CD14-positive monocyte (primary cell): ENCODE measurements at regions not wholly inside any gene's neighbourhood (a gene's known extent, or its start where the extent isn't known, plus 50 kb on each side); places are given as distances from the start of the nearest gene placed in this dataset.

Source experiments
- DNase-seq, 3 donors: peaks; one replicate each; pipeline ENCODE4 v3.0.0-alpha.2; 2011 to 2022
- H2AFZ ChIP-seq: 2 replicates; pipeline ENCODE4 v1.6.0; 2012; ENCODE audit warnings: mild to moderate bottlenecking, low read depth, low read length, inconsistent platforms; ENCODE audit not compliant: insufficient read depth, poor library complexity, severe bottlenecking
- H3K27ac ChIP-seq, 2 donors: 1 replicate in 1 of 2; 2 replicates in 1 of 2; pipeline ENCODE4 v1.5.1; 2012 to 2013; ENCODE audit warnings: low read length in 2 of 2, control low read depth in 1 of 2, inconsistent platforms in 1 of 2, low read depth in 1 of 2, mild to moderate bottlenecking in 1 of 2
- H3K27me3 ChIP-seq, 2 donors: one replicate each; pipeline versions ENCODE4 v1.6.0 to v1.6.1; 2011 to 2013; ENCODE audit warnings: low read length in 2 of 2; ENCODE audit not compliant: control insufficient read depth in 2 of 2, insufficient read depth in 2 of 2
- H3K36me3 ChIP-seq, 2 donors: replicated peaks in 1 of 2; 1 replicate in 1 of 2; 2 replicates in 1 of 2; pipeline versions ENCODE4 v1.5.1 to v1.6.1; 2012 to 2013; ENCODE audit warnings: low read length in 2 of 2, control low read depth in 1 of 2, inconsistent platforms in 1 of 2, mild to moderate bottlenecking in 1 of 2; ENCODE audit not compliant: insufficient read depth in 2 of 2, control insufficient read depth in 1 of 2
- H3K4me1 ChIP-seq, 2 donors: 1 replicate in 1 of 2; 2 replicates in 1 of 2; pipeline versions ENCODE4 v1.5.1 to v1.6.1; 2012 to 2013; ENCODE audit warnings: low read length in 2 of 2, control low read depth in 1 of 2, inconsistent platforms in 1 of 2, mild to moderate bottlenecking in 1 of 2, moderate library complexity in 1 of 2; ENCODE audit not compliant: insufficient read depth in 2 of 2, control insufficient read depth in 1 of 2
- H3K4me2 ChIP-seq: replicated peaks from 2 replicates; pipeline ENCODE3; 2012; ENCODE audit warnings: low read length, moderate library complexity, mild to moderate bottlenecking; ENCODE audit not compliant: poor library complexity, severe bottlenecking; ENCODE audit errors: extremely low read depth
- H3K4me3 ChIP-seq, 3 experiments: fragments of 200-600 bp in 1 of 3; sonication (generic) in 1 of 3; replicated peaks in 1 of 3; 1 replicate in 2 of 3; 2 replicates in 1 of 3; pipeline ENCODE4 v1.5.1; 2011 to 2013; ENCODE audit warnings: low read length in 3 of 3, mild to moderate bottlenecking in 3 of 3, control low read depth in 2 of 3, low read depth in 2 of 3, inconsistent platforms in 1 of 3, moderate library complexity in 1 of 3
- H3K79me2 ChIP-seq: 2 replicates; pipeline ENCODE4 v1.6.0; 2012; ENCODE audit warnings: mild to moderate bottlenecking, control low read depth, inconsistent platforms, low read length, moderate library complexity; ENCODE audit not compliant: insufficient read depth
- H3K9ac ChIP-seq: 2 replicates; pipeline ENCODE4 v1.6.0; 2017; ENCODE audit warnings: low read length, mild to moderate bottlenecking; ENCODE audit not compliant: insufficient read depth, poor library complexity, severe bottlenecking
- H3K9me3 ChIP-seq, 2 donors: replicated peaks in 1 of 2; 1 replicate in 1 of 2; 2 replicates in 1 of 2; pipeline versions ENCODE4 v1.5.1 to v1.6.1; 2012 to 2013; ENCODE audit warnings: low read length in 2 of 2, control low read depth in 1 of 2; ENCODE audit not compliant: control insufficient read depth in 1 of 2, insufficient read depth in 1 of 2
- H4K20me1 ChIP-seq: 2 replicates; pipeline ENCODE4 v1.6.0; 2012; ENCODE audit warnings: mild to moderate bottlenecking, low read length, control low read depth, moderate library complexity; ENCODE audit not compliant: insufficient read depth
- H3K27ac Mint-ChIP-seq, 7 donors: one replicate each; pipeline ENCODE4 v1.8.0; 2020; ENCODE audit warnings: mild to moderate bottlenecking in 7 of 7, mixed read lengths in 7 of 7, moderate library complexity in 6 of 7, inconsistent platforms in 2 of 7
- H3K27me3 Mint-ChIP-seq, 3 donors: one replicate each; pipeline ENCODE4 v1.8.0; 2021 to 2022; ENCODE audit warnings: low read depth in 3 of 3, mild to moderate bottlenecking in 3 of 3, mixed read lengths in 3 of 3, moderate library complexity in 3 of 3, inconsistent platforms in 1 of 3
- H3K36me3 Mint-ChIP-seq, 2 donors: one replicate each; pipeline ENCODE4 v1.8.0; 2020; ENCODE audit warnings: mixed read lengths in 2 of 2, inconsistent platforms in 1 of 2, mild to moderate bottlenecking in 1 of 2
- H3K4me1 Mint-ChIP-seq: one replicate; pipeline ENCODE4 v1.8.0; 2020; ENCODE audit warnings: mild to moderate bottlenecking, mixed read lengths
- H3K4me3 Mint-ChIP-seq, 2 donors: one replicate each; pipeline ENCODE4 v1.8.0; 2020; ENCODE audit warnings: mild to moderate bottlenecking in 2 of 2, mixed read lengths in 2 of 2, moderate library complexity in 1 of 2
- H3K9me3 Mint-ChIP-seq, 7 donors: one replicate each; pipeline ENCODE4 v1.8.0; 2020 to 2022; ENCODE audit warnings: mixed read lengths in 7 of 7, mild to moderate bottlenecking in 6 of 7, moderate library complexity in 6 of 7, inconsistent platforms in 2 of 7
- WGBS: methylation state at CpG from one replicate; pipeline ENCODE4 v1.1.5; 2013; ENCODE audit warnings: missing lambda C conversion rate; ENCODE audit not compliant: insufficient coverage; 5-methylcytosine and 5-hydroxymethylcytosine counted together
- intact Hi-C, 2 donors: fragments of 100-400 bp; cut with micrococcal nuclease; formaldehyde crosslinking; loops; one replicate each; pipeline versions ENCODE4 v1.15.0 to v1.15.1; 2023
- TF ChIP-seq, protein P1 (sequence below): fragments of 200-600 bp; IDR thresholded peaks from one replicate; pipeline ENCODE4 v1.8.0; 2022; ENCODE audit warnings: antibody characterized with exemption, mild to moderate bottlenecking

DNA sequence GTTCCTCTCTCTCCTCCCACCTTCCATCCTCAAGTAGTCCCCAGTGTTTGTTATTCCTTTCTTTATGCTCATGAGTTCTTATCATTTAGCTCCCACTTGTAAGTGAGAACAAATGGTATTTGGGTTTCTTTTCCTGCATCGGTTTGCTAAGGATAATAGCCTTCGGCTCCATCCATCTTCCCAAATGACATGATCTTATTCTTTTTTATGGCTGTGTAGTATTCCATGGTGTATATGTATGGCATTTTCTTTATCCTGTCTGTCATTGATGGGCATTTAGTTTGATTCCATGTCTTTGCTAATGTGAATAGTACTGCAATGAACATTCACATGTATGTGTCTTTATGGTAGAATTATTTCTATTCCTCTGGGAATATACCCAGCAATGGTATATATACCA lies 62.4 kb upstream of the CFAP161 start:
- H3K79me2 ChIP-seq: no peaks in the 10 kb centered on the region
- no peak overlapping the region for H3K4me2 ChIP-seq
- intact Hi-C loops: no loop called here
- Mint-ChIP-seq H3K36me3 (no peaks in the 10 kb centered on the region), H3K9me3 (peaks cover 0 to 2% (median 0%) of the 10 kb centered on the region in 7 donors), H3K4me1 (peaks cover 2% of the 10 kb centered on the region), H3K27me3 (peaks cover 0 to 5% (median 4%) of the 10 kb centered on the region in 3 donors), H3K4me3 (no peak overlapping the region), H3K27ac (no peak overlapping the region)
- TF ChIP-seq, protein P1, sequence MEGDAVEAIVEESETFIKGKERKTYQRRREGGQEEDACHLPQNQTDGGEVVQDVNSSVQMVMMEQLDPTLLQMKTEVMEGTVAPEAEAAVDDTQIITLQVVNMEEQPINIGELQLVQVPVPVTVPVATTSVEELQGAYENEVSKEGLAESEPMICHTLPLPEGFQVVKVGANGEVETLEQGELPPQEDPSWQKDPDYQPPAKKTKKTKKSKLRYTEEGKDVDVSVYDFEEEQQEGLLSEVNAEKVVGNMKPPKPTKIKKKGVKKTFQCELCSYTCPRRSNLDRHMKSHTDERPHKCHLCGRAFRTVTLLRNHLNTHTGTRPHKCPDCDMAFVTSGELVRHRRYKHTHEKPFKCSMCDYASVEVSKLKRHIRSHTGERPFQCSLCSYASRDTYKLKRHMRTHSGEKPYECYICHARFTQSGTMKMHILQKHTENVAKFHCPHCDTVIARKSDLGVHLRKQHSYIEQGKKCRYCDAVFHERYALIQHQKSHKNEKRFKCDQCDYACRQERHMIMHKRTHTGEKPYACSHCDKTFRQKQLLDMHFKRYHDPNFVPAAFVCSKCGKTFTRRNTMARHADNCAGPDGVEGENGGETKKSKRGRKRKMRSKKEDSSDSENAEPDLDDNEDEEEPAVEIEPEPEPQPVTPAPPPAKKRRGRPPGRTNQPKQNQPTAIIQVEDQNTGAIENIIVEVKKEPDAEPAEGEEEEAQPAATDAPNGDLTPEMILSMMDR: no peak
- no peak for DNase-seq
- H3K4me3 ChIP-seq: no peak overlapping the region
- no peak overlapping the region for H2AFZ ChIP-seq
- H3K27me3 ChIP-seq: no peaks in the 10 kb centered on the region
- no peaks in the 10 kb centered on the region for H3K36me3 ChIP-seq
- no peaks in the 10 kb centered on the region for H4K20me1 ChIP-seq
- no peaks in the 10 kb centered on the region for H3K9me3 ChIP-seq
- H3K4me1 ChIP-seq: no peaks in the 10 kb centered on the region
- no CpG with 5 or more reads among the region's 2 CpGs for WGBS
- H3K27ac ChIP-seq: no peak overlapping the region
- no peak overlapping the region for H3K9ac ChIP-seq

DNA sequence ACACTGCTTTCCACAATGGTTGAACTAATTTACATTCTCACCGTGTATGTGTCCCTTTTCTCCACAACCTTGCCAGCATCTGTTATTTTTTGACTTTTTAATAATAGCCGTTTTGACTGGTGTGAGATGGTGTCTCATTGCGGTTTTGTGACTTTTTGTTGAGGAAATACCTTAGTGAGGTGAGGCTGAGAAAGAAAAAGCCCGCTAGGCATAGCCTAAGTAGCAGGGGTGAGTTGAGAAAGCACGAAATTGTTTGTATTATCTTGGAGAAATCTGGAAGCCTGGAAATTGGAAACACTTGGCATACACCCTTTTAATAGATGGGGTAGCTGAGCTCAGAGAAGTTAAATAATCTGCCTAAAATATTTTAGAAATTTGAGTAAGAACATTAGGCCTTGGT lies 61.5 kb upstream of the CFAP161 start:
- DNase-seq: no peak
- Histone ChIP-seq H3K36me3 (no peaks in the 10 kb centered on the region), H3K79me2 (no peaks in the 10 kb centered on the region), H3K27me3 (no peaks in the 10 kb centered on the region), H3K4me3 (no peak overlapping the region), H3K9me3 (no peaks in the 10 kb centered on the region), H2AFZ (no peak overlapping the region), H3K27ac (no peak overlapping the region), H3K4me2 (no peak overlapping the region), H3K9ac (no peak overlapping the region), H4K20me1 (no peaks in the 10 kb centered on the region), H3K4me1 (no peaks in the 10 kb centered on the region)
- Mint-ChIP-seq H3K27ac (no peak overlapping the region), H3K9me3 (peaks cover 0 to 2% (median 0%) of the 10 kb centered on the region in 7 donors), H3K36me3 (no peaks in the 10 kb centered on the region), H3K4me1 (peaks cover 2% of the 10 kb centered on the region), H3K4me3 (no peak overlapping the region), H3K27me3 (peaks cover 0 to 6% (median 4%) of the 10 kb centered on the region in 3 donors)
- TF ChIP-seq, protein P1: no peak
- WGBS: 92% methylated on average over 2 of the region's 5 CpGs
- intact Hi-C loops: no loop called here
